ENCODE measurements at regions not wholly inside any gene's neighbourhood (a gene's known extent, or its start where the extent isn't known, plus 50 kb on each side); places are given as distances from the start of the nearest gene placed in this dataset.

DNA sequence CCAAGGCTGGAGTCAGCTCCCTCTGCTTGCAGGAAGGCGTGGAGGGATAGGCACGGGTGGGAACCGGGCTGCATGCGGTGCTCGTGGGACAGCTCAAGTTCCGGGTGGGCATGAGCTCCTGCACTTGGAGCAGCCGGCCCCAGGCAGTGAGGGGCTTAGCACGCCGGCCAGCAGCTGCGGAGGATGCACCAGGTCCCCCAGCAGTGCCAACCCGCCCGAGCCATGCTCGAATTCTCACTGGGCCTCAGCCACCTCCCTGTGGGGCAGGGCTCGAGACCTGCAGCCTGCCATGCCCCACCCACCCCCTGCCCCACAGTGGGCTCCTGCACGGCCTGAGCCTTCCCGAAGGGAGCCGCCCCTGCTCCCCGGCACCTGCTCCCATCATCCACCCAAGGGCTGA, 1501.8 kb downstream of the AACS start:
- Histone ChIP-seq H3K4me3 (no peak overlapping the region), H3K27me3 (no peaks in the 10 kb centered on the region), H3K9me3 (peaks cover 0 to 6% (median 0%) of the 10 kb centered on the region in 4 donors), H3K27ac (no peak overlapping the region), H3K4me1 (no peaks in the 10 kb centered on the region), H3K36me3 (no peaks in the 10 kb centered on the region)
- no peak for TF ChIP-seq POLR2A (IDR thresholded peaks at IDR 0.05)
- no peak for TF ChIP-seq CTCF (IDR thresholded peaks at IDR 0.05)
- no peak for DNase-seq

DNA sequence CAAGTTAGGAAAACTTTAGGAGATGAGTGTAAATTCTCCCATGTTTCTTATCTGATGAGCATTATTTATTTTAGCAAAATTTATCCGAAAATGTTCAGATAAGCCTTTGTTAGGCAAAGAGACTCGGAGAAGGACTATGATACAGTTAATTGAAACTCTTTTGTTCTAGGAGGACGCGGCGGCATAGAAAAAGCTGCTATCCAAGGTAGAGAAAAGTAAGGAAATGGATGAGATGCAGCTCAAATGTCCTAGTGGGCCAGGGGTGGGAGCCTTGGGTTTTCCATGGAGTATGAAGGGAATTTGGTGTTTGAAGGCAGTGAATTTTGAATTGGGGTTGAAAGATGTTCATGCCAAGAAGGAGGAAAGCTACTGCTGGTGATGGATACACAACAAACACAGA, 1504.5 kb downstream of the AACS start:
- H3K4me1 ChIP-seq: no peaks in the 10 kb centered on the region
- no peaks in the 10 kb centered on the region for H3K27me3 ChIP-seq
- H3K9me3 ChIP-seq: peaks cover 0 to 6% (median 0%) of the 10 kb centered on the region in 4 donors
- no peak for DNase-seq
- H3K27ac ChIP-seq: no peak overlapping the region
- H3K4me3 ChIP-seq: no peak overlapping the region
- TF ChIP-seq CTCF (IDR thresholded peaks at IDR 0.05) (no peak), POLR2A (IDR thresholded peaks at IDR 0.05) (no peak)
- no peaks in the 10 kb centered on the region for H3K36me3 ChIP-seq

- Histone ChIP-seq H3K27me3 (no peaks in the 10 kb centered on the region), H3K27ac (no peak overlapping the region), H3K4me1 (no peaks in the 10 kb centered on the region), H3K36me3 (no peaks in the 10 kb centered on the region), H3K4me3 (no peak overlapping the region), H3K9me3 (peaks cover 0 to 6% (median 0%) of the 10 kb centered on the region in 4 donors)
- no peak for DNase-seq
- TF ChIP-seq POLR2A (IDR thresholded peaks at IDR 0.05): no peak
- TF ChIP-seq CTCF (IDR thresholded peaks at IDR 0.05): no peak
These were observed 1505.3 kb downstream of the AACS start for GRCh38 chr12:126570566-126570965.

DNA sequence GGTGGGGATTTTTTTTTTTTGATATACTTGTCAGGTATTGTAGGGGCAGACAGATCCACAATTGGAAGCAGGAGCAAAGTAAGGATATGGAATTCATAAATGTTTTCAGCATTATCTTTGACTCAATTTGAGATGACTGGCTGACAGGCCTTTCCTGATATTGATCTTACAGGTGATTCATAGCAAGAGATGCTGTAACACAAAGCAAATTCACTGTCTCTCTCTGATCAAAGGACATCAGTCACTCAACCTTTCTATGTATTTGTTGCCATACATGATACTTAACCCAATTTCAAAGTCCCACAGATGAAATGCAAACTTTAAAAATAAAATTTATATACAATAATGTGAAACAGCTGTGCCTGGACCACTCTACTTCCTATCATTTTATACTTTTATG, 1506.9 kb downstream of the AACS start:
- Histone ChIP-seq H3K36me3 (no peaks in the 10 kb centered on the region), H3K27me3 (no peaks in the 10 kb centered on the region), H3K4me1 (no peaks in the 10 kb centered on the region), H3K9me3 (peaks cover 0 to 1% (median 0%) of the 10 kb centered on the region in 4 donors), H3K4me3 (no peak overlapping the region), H3K27ac (no peak overlapping the region)
- no peak for DNase-seq
- TF ChIP-seq CTCF (IDR thresholded peaks at IDR 0.05) (no peak), POLR2A (IDR thresholded peaks at IDR 0.05) (no peak)

- H3K9me3 ChIP-seq: no peaks in the 10 kb centered on the region
- no peak overlapping the region for H3K27ac ChIP-seq
- no peak for DNase-seq
- no peaks in the 10 kb centered on the region for H3K4me1 ChIP-seq
- TF ChIP-seq POLR2A (IDR thresholded peaks at IDR 0.05) (no peak), CTCF (IDR thresholded peaks at IDR 0.05) (no peak)
- H3K4me3 ChIP-seq: no peak overlapping the region
- no peaks in the 10 kb centered on the region for H3K27me3 ChIP-seq
- H3K36me3 ChIP-seq: no peaks in the 10 kb centered on the region
These were observed 1516.4 kb downstream of the AACS start for GRCh38 chr12:126581655-126582054.

DNA sequence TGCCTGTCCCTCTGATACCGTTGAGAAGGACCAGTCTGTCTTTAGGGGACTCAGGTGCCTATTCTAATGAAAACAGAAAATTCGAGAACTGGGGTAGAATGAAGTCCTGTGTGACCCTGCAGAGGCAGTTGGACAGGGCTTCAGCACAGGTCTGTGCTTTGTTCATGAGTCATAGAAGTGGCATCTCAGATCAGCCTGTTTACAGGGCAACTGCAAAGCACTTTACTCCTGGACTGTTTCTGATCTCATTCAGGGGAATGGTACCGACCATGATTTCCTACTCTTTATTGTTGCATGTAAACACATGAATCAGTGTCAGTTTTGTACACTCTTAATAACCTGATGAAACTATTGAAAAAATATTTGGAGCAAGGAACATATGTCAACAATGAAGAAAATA, 1517.0 kb downstream of the AACS start:
- Histone ChIP-seq H3K27ac (no peak overlapping the region), H3K9me3 (no peaks in the 10 kb centered on the region), H3K4me3 (no peak overlapping the region), H3K36me3 (no peaks in the 10 kb centered on the region), H3K27me3 (no peaks in the 10 kb centered on the region), H3K4me1 (no peaks in the 10 kb centered on the region)
- TF ChIP-seq CTCF (IDR thresholded peaks at IDR 0.05) (no peak), POLR2A (IDR thresholded peaks at IDR 0.05) (no peak)
- no peak for DNase-seq
